ENCODE measurements at regions not wholly inside any gene's neighbourhood (a gene's known extent, or its start where the extent isn't known, plus 50 kb on each side); places are given as distances from the start of the nearest gene placed in this dataset.

- TF ChIP-seq CTCF (conservative IDR thresholded peaks at IDR 0.05): no peak
- Mint-ChIP-seq H3K36me3 (no peaks in the 10 kb centered on the region), H3K27ac (no peak overlapping the region), H3K4me1 (ENCODE audit: unreplicated experiment) (no peaks in the 10 kb centered on the region), H3K27me3 (peaks cover 3% of the 10 kb centered on the region), H3K9me3 (no peaks in the 10 kb centered on the region), H3K4me3 (no peak overlapping the region)
- no peak for DNase-seq (ENCODE audit: extremely low spot score, unreplicated experiment)
Measured at GRCh38 chr3:5485427-5485826, 297.9 kb downstream of the EDEM1 start.

GRCh38 chr3:5488771-5489170, 301.3 kb downstream of the EDEM1 start:
- no peak overlapping the region for H3K4me3 Mint-ChIP-seq

GRCh38 chr3:5489536-5489935, 302.0 kb downstream of the EDEM1 start:
- no peak overlapping the region for H3K27ac Mint-ChIP-seq
- H3K9me3 Mint-ChIP-seq: no peaks in the 10 kb centered on the region
- TF ChIP-seq CTCF (conservative IDR thresholded peaks at IDR 0.05): no peak
- H3K27me3 Mint-ChIP-seq: peaks cover 3% of the 10 kb centered on the region
- DNase-seq (ENCODE audit: extremely low spot score, unreplicated experiment): no peak
- no peaks in the 10 kb centered on the region for H3K4me1 Mint-ChIP-seq (ENCODE audit: unreplicated experiment)
- H3K36me3 Mint-ChIP-seq: no peaks in the 10 kb centered on the region
- H3K4me3 Mint-ChIP-seq: no peak overlapping the region

More at GRCh38 chr3:5488771-5489170, 301.3 kb downstream of the EDEM1 start:
- H3K9me3 Mint-ChIP-seq: no peaks in the 10 kb centered on the region
- H3K27me3 Mint-ChIP-seq: peaks cover 3% of the 10 kb centered on the region
- DNase-seq (ENCODE audit: extremely low spot score, unreplicated experiment): no peak
- H3K27ac Mint-ChIP-seq: no peak overlapping the region
- H3K4me1 Mint-ChIP-seq (ENCODE audit: unreplicated experiment): no peaks in the 10 kb centered on the region
- H3K36me3 Mint-ChIP-seq: no peaks in the 10 kb centered on the region
- no peak for TF ChIP-seq CTCF (conservative IDR thresholded peaks at IDR 0.05)

GRCh38 chr3:5494905-5495519, 307.5 kb downstream of the EDEM1 start:
- DNase-seq (ENCODE audit: extremely low spot score, unreplicated experiment): no peak
- Mint-ChIP-seq H3K9me3 (no peaks in the 10 kb centered on the region), H3K4me3 (no peak overlapping the region), H3K27ac (no peak overlapping the region), H3K27me3 (no peaks in the 10 kb centered on the region), H3K36me3 (no peaks in the 10 kb centered on the region), H3K4me1 (ENCODE audit: unreplicated experiment) (no peaks in the 10 kb centered on the region)
- TF ChIP-seq CTCF (conservative IDR thresholded peaks at IDR 0.05): no peak

GRCh38 chr3:5497497-5497896, 310.0 kb downstream of the EDEM1 start:
- Mint-ChIP-seq H3K27ac (no peak overlapping the region), H3K9me3 (no peaks in the 10 kb centered on the region), H3K27me3 (no peaks in the 10 kb centered on the region), H3K4me3 (no peak overlapping the region), H3K36me3 (no peaks in the 10 kb centered on the region), H3K4me1 (ENCODE audit: unreplicated experiment) (no peaks in the 10 kb centered on the region)
- DNase-seq (ENCODE audit: extremely low spot score, unreplicated experiment): no peak
- TF ChIP-seq CTCF (conservative IDR thresholded peaks at IDR 0.05): no peak

- no peaks in the 10 kb centered on the region for H3K9me3 Mint-ChIP-seq
- H3K27ac Mint-ChIP-seq: no peak overlapping the region
- no peak for TF ChIP-seq CTCF (conservative IDR thresholded peaks at IDR 0.05)
- H3K27me3 Mint-ChIP-seq: no peaks in the 10 kb centered on the region
- no peak overlapping the region for H3K4me3 Mint-ChIP-seq
- no peak for DNase-seq (ENCODE audit: extremely low spot score, unreplicated experiment)
- H3K36me3 Mint-ChIP-seq: no peaks in the 10 kb centered on the region
- no peaks in the 10 kb centered on the region for H3K4me1 Mint-ChIP-seq (ENCODE audit: unreplicated experiment)
Measured at GRCh38 chr3:5498981-5499380, 311.5 kb downstream of the EDEM1 start.
